ENCODE measurements at regions not wholly inside any gene's neighbourhood (a gene's known extent, or its start where the extent isn't known, plus 50 kb on each side); places are given as distances from the start of the nearest gene placed in this dataset.

DNA sequence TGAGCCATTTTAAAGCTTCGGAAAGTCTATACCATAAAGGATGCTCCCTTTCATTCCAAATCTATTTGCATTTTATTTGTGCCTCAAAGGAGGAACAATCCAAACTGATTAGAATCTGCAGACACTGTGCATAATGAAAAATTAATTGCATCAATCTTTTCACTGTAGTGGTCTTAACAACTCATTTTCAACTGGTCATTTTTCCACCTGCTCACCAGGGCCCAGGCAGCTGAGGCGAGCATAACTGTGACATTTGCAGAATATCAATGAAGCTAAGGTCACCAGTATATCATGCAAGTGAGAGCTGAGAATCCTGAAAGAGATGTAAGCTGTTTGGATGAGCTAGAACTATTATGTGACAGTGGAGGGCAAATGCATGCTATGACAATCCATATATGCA lies 387.3 kb upstream of the TECRL start:
- no peak for DNase-seq (ENCODE audit: low read depth)
- TF ChIP-seq, protein P1, sequence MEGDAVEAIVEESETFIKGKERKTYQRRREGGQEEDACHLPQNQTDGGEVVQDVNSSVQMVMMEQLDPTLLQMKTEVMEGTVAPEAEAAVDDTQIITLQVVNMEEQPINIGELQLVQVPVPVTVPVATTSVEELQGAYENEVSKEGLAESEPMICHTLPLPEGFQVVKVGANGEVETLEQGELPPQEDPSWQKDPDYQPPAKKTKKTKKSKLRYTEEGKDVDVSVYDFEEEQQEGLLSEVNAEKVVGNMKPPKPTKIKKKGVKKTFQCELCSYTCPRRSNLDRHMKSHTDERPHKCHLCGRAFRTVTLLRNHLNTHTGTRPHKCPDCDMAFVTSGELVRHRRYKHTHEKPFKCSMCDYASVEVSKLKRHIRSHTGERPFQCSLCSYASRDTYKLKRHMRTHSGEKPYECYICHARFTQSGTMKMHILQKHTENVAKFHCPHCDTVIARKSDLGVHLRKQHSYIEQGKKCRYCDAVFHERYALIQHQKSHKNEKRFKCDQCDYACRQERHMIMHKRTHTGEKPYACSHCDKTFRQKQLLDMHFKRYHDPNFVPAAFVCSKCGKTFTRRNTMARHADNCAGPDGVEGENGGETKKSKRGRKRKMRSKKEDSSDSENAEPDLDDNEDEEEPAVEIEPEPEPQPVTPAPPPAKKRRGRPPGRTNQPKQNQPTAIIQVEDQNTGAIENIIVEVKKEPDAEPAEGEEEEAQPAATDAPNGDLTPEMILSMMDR (IDR thresholded peaks at IDR 0.05; ENCODE audit: insufficient read depth, low read length) = no peak

GRCh38 chr4:64784125-64784524 lies 374.9 kb upstream of the TECRL start:
- peak; percentile 61 for DNase-seq (ENCODE audit: low read depth)
- no peak overlapping the region for H3K4me3 ChIP-seq (ENCODE audit: low read depth, low read length)
- TF ChIP-seq, protein P1 (IDR thresholded peaks at IDR 0.05; ENCODE audit: insufficient read depth, low read length) = no peak

More for the DNA sequence above, 387.3 kb upstream of the TECRL start:
- H3K4me3 ChIP-seq (ENCODE audit: low read depth, low read length) = no peak overlapping the region

DNA sequence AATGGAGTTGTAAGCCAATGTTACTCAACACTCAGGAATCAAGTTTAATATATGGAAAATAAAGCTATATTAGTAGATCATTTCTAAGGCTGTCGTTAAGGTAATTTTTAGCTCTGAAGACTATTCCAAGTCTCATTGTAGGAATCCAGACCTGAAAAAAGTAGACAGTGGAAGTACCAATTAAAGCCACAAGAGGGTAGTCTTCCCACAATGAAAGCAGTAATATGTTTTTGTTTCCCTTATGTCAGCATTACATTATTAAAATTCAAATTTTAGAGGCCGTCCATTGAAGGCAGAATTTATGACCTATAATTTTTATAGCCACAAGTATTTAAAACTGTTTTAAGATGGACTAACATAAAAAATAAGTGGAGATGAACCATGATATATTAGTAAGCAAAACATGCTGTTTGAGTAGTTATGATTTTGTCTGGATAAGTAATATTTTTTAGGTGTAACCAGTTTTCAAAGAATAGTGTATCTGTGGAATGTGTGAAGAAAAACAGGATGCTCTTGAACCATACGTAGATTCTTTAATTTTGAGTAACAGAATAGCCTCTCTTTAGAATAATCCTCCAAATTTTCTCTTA lies 372.6 kb upstream of the TECRL start:
- TF ChIP-seq, protein P1 (IDR thresholded peaks at IDR 0.05; ENCODE audit: insufficient read depth, low read length) = peak; percentile 70
- DNase-seq (ENCODE audit: low read depth) = peak; percentile 52
- H3K4me3 ChIP-seq (ENCODE audit: low read depth, low read length) = no peak overlapping the region

DNA sequence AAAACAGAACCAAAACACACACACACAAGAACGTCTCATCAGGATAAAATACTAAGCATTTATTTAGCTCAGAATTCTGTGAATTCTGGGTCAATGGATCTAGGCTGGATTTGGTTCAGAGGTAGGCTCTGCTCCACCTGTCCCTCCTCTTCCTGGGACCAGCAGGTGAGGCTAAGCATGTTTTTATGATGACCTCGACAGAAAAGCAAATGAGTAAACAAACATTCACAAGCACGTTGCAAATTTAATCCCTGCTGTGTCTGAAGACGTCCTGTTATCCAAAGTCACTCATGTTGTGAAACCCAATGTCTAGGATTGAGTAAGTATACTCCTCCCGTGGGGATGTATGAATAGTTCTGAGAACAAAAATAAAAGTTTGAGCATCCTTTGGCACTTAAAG lies 371.4 kb upstream of the TECRL start:
- TF ChIP-seq, protein P1 (IDR thresholded peaks at IDR 0.05; ENCODE audit: insufficient read depth, low read length) = no peak
- no peak for DNase-seq (ENCODE audit: low read depth)
- H3K4me3 ChIP-seq (ENCODE audit: low read depth, low read length) = no peak overlapping the region

- H3K4me3 ChIP-seq (ENCODE audit: low read depth, low read length) = no peak overlapping the region
- DNase-seq (ENCODE audit: low read depth) = no peak
- TF ChIP-seq, protein P1 (IDR thresholded peaks at IDR 0.05; ENCODE audit: insufficient read depth, low read length) = no peak
Measured at GRCh38 chr4:64777286-64777685, 368.0 kb upstream of the TECRL start.

- TF ChIP-seq, protein P1 (IDR thresholded peaks at IDR 0.05; ENCODE audit: insufficient read depth, low read length) = no peak
- no peak overlapping the region for H3K4me3 ChIP-seq (ENCODE audit: low read depth, low read length)
- no peak for DNase-seq (ENCODE audit: low read depth)
Measured at GRCh38 chr4:64776820-64777219, 367.6 kb upstream of the TECRL start.

GRCh38 chr4:64774626-64775025 lies 365.4 kb upstream of the TECRL start:
- H3K4me3 ChIP-seq (ENCODE audit: low read depth, low read length) = no peak overlapping the region
- DNase-seq (ENCODE audit: low read depth) = no peak
- TF ChIP-seq, protein P1 (IDR thresholded peaks at IDR 0.05; ENCODE audit: insufficient read depth, low read length) = no peak
